Thoracic aorta (tissue), 2 donors: ENCODE measurements at regions not wholly inside any gene's neighbourhood (a gene's known extent, or its start where the extent isn't known, plus 50 kb on each side); places are given as distances from the start of the nearest gene placed in this dataset.

Experiments used
- ATAC-seq: fragments of 150-250 bp; one replicate; pipeline ENCODE4 v1.8.0; 2017; ENCODE audit warnings: low read depth; ENCODE audit not compliant: insufficient number of reproducible peaks, low FRiP score
- DNase-seq: peaks from one replicate; pipeline ENCODE4 v3.0.0-alpha.2; 2020; ENCODE audit warnings: low spot score
- H3K27ac ChIP-seq, 2 donors: fragments of 200-600 bp; sonication (generic); 1 replicate in 1 of 2; 2 replicates in 1 of 2; pipeline ENCODE4 v1.5.1; 2016; ENCODE audit warnings: mild to moderate bottlenecking in 2 of 2, moderate library complexity in 2 of 2
- H3K27me3 ChIP-seq: fragments of 200-600 bp; sonication (generic); replicated peaks from 2 replicates; pipeline ENCODE4 v1.6.0; 2016; ENCODE audit warnings: mild to moderate bottlenecking; ENCODE audit not compliant: insufficient read depth
- H3K36me3 ChIP-seq: fragments of 200-600 bp; sonication (generic); one replicate; pipeline ENCODE4 v1.5.1; 2016
- H3K4me1 ChIP-seq, 2 donors: fragments of 200-600 bp; sonication (generic); 1 replicate in 1 of 2; 2 replicates in 1 of 2; pipeline versions ENCODE4 v1.5.1 to v1.6.0; 2016; ENCODE audit warnings: low read depth in 2 of 2, mild to moderate bottlenecking in 1 of 2; ENCODE audit not compliant: control insufficient read depth in 1 of 2
- H3K4me3 ChIP-seq: fragments of 200-600 bp; sonication (generic); 2 replicates; pipeline ENCODE4 v1.5.1; 2016; ENCODE audit warnings: mild to moderate bottlenecking
- H3K9me3 ChIP-seq: fragments of 200-600 bp; sonication (generic); 2 replicates; pipeline ENCODE4 v1.5.1; 2016
- TF ChIP-seq, protein P1 (sequence below): fragments of 200-600 bp; sonication (generic); IDR thresholded peaks from one replicate; pipeline ENCODE4 v1.5.1; 2019; ENCODE audit warnings: antibody characterized with exemption

DNA sequence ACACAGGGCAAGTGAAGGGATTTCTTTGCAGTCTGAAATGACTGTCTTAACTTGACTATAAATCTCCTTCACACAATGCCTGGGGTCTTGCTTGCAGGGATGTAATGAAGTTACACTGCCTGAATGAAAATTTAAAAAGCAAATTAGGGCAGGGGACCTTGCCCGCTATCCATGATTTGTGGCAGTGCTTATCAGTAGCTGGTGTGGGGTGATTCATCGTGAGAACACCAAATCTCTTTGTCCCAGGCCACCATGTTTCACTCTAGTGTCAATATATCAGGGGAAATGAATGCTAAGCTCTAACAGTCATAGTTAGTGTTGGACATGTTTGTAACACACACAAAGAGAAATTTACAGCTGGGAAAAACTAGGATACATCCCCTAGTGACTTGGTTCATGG, 713.7 kb upstream of the EPHA7 start:
- no peaks in the 10 kb centered on the region for H3K4me1 ChIP-seq
- ATAC-seq (no peak), DNase-seq (no peak)
- no peaks in the 10 kb centered on the region for H3K9me3 ChIP-seq
- H3K36me3 ChIP-seq: no peaks in the 10 kb centered on the region
- TF ChIP-seq, protein P1, sequence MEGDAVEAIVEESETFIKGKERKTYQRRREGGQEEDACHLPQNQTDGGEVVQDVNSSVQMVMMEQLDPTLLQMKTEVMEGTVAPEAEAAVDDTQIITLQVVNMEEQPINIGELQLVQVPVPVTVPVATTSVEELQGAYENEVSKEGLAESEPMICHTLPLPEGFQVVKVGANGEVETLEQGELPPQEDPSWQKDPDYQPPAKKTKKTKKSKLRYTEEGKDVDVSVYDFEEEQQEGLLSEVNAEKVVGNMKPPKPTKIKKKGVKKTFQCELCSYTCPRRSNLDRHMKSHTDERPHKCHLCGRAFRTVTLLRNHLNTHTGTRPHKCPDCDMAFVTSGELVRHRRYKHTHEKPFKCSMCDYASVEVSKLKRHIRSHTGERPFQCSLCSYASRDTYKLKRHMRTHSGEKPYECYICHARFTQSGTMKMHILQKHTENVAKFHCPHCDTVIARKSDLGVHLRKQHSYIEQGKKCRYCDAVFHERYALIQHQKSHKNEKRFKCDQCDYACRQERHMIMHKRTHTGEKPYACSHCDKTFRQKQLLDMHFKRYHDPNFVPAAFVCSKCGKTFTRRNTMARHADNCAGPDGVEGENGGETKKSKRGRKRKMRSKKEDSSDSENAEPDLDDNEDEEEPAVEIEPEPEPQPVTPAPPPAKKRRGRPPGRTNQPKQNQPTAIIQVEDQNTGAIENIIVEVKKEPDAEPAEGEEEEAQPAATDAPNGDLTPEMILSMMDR: no peak
- H3K4me3 ChIP-seq: no peak overlapping the region
- no peaks in the 10 kb centered on the region for H3K27me3 ChIP-seq
- H3K27ac ChIP-seq: no peak overlapping the region

DNA sequence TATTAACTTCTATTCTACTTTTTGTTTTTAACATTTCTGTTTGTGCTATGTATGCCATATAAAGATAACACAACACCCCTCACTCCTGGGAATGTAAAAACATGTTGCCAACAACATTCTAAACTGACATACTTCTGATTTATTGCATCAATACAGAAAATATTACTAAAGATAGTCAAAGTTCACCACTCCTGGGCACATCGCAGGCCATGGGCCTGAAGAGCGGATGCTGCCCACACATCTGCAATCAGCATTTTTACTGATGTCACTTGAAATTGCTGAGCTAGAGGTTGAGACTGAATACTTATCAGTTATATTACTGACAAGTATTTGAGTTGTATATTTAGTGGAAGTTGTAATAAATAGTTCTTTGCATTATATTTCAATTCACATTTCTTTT, 711.9 kb upstream of the EPHA7 start:
- TF ChIP-seq, protein P1: no peak
- no peaks in the 10 kb centered on the region for H3K4me1 ChIP-seq
- DNase-seq: no peak
- no peaks in the 10 kb centered on the region for H3K9me3 ChIP-seq
- H3K27ac ChIP-seq: no peak overlapping the region
- no peak for ATAC-seq
- no peaks in the 10 kb centered on the region for H3K36me3 ChIP-seq
- H3K4me3 ChIP-seq: no peak overlapping the region
- H3K27me3 ChIP-seq: no peaks in the 10 kb centered on the region

DNA sequence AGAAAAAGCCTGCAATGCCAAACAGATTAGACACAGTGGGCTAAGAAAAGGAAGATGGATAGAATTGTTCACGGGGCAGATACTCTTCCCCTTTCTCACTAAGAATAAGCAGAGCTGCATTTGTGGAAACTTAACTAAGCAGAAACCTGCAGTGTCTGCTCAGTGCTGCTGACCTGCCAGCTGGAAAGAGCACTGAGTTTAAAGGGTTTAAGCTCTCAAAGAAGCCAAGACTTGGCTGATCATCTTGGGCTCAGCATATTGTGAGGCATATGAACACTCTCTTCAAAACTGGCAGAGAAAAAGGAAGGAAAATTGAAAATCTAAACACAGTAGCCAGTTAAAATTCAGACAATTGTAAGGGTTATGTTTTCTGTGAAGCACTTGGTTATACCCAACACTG, 711.1 kb upstream of the EPHA7 start:
- Histone ChIP-seq H3K4me3 (no peak overlapping the region), H3K36me3 (no peaks in the 10 kb centered on the region), H3K4me1 (no peaks in the 10 kb centered on the region), H3K27me3 (no peaks in the 10 kb centered on the region), H3K27ac (no peak overlapping the region), H3K9me3 (no peaks in the 10 kb centered on the region)
- DNase-seq (no peak), ATAC-seq (no peak)
- TF ChIP-seq, protein P1: no peak

DNA sequence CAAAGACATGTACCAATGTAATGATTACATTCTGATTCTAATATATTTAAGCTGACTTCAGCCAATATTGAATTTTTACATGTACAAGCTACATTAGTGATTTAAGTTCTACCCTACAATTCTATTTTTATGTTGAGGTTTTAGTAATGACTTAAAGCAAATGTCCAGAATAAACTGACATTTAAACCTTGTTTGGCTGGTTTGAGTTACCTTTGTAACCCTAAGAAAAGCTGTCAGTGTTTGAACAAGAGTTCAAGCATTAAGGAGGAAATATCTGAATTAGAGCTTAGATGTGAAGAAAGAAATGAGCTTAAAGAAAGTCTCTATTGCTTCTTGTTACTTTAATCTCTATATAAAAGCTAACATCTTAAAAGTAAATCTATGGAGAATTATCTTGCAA, 710.6 kb upstream of the EPHA7 start:
- ATAC-seq (no peak), DNase-seq (no peak)
- TF ChIP-seq, protein P1: no peak
- no peaks in the 10 kb centered on the region for H3K4me1 ChIP-seq
- no peaks in the 10 kb centered on the region for H3K36me3 ChIP-seq
- H3K27ac ChIP-seq: no peak overlapping the region
- H3K9me3 ChIP-seq: no peaks in the 10 kb centered on the region
- H3K27me3 ChIP-seq: no peaks in the 10 kb centered on the region
- no peak overlapping the region for H3K4me3 ChIP-seq

DNA sequence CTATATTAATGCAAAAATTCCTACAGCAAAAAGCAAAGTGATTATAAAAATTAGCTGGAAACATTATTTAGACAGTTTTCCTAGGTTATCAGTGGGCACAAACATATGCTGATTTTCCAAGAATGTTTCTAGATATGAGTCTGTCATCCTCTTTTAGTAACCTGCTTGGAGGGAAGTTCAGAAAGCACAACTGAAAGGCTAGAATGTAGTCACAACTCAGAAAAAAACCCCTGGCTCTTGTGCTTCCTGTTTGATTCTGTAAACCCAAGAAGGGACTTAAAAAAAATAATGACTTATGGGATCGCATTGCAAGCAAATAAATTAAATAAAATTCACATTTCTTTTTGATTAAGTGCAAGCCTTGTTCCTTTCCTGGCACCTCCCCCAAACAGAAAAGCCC, 708.4 kb upstream of the EPHA7 start:
- ATAC-seq: no peak
- TF ChIP-seq, protein P1: no peak
- Histone ChIP-seq H3K4me1 (no peaks in the 10 kb centered on the region), H3K9me3 (no peaks in the 10 kb centered on the region), H3K4me3 (no peak overlapping the region), H3K27me3 (no peaks in the 10 kb centered on the region), H3K27ac (no peak overlapping the region), H3K36me3 (no peaks in the 10 kb centered on the region)
- no peak for DNase-seq
